ENCODE measurements at regions not wholly inside any gene's neighbourhood (a gene's known extent, or its start where the extent isn't known, plus 50 kb on each side); places are given as distances from the start of the nearest gene placed in this dataset.

DNA sequence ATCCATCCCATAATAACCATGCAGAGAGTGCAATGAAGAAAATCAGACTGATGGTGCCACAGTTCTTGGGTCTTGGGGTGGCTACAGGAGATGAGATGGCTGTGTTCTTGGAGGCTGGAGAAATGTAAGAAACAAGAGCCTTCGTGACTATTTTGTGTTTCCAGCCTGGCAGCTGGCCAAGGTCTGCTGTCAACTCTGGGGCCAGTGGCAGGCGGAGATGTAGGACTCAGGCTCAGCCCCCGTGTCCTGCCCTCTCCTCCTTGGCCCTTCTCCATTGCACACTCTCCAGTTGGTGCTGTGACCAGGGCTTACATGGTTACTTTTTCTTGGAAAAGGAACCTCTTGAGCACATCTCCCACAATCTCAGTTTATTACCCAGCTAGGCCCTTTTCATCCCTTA, 235.4 kb downstream of the DMRT2 start:
- intact Hi-C loops (cut with micrococcal nuclease) = no loop called here
- Histone ChIP-seq H3K4me2 (ENCODE audit: low read length) (no peak overlapping the region), H3K36me3 (ENCODE audit: low read depth, low read length) (no peaks in the 10 kb centered on the region), H3K9me3 (ENCODE audit: low read length) (no peaks in the 10 kb centered on the region), H3K27ac (ENCODE audit: low read length) (no peak overlapping the region), H3K4me3 (ENCODE audit: low read length) (no peak overlapping the region), H2AFZ (ENCODE audit: low read length) (no peak overlapping the region), H3K27me3 (ENCODE audit: low read length) (no peaks in the 10 kb centered on the region), H3F3A (ENCODE audit: low read length, unreplicated experiment) (no peaks in the 10 kb centered on the region), H4K20me1 (ENCODE audit: low read length) (no peaks in the 10 kb centered on the region), H3K9ac (ENCODE audit: low read length) (no peak overlapping the region), H3K9me2 (replicated peaks; ENCODE audit: low read length) (no peaks in the 10 kb centered on the region), H3K79me2 (ENCODE audit: low read length) (no peaks in the 10 kb centered on the region), H3K4me1 (ENCODE audit: insufficient read depth, low read length) (no peaks in the 10 kb centered on the region)
- BruUV-seq (replicated peaks) = no TSS peak
- ChIA-PET CTCF (no interaction called here), POLR2A (ENCODE audit: unreplicated experiment) (no interaction called here)
- TF ChIP-seq, protein P1, sequence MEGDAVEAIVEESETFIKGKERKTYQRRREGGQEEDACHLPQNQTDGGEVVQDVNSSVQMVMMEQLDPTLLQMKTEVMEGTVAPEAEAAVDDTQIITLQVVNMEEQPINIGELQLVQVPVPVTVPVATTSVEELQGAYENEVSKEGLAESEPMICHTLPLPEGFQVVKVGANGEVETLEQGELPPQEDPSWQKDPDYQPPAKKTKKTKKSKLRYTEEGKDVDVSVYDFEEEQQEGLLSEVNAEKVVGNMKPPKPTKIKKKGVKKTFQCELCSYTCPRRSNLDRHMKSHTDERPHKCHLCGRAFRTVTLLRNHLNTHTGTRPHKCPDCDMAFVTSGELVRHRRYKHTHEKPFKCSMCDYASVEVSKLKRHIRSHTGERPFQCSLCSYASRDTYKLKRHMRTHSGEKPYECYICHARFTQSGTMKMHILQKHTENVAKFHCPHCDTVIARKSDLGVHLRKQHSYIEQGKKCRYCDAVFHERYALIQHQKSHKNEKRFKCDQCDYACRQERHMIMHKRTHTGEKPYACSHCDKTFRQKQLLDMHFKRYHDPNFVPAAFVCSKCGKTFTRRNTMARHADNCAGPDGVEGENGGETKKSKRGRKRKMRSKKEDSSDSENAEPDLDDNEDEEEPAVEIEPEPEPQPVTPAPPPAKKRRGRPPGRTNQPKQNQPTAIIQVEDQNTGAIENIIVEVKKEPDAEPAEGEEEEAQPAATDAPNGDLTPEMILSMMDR (conservative IDR thresholded peaks at IDR 0.05; ENCODE audit: low read depth, low read length) = no peak
- TF ChIP-seq EZH2phosphoT487 (IDR thresholded peaks at IDR 0.05; ENCODE audit: borderline replicate concordance, low read length) (no peak), EZH2 (IDR thresholded peaks at IDR 0.05; ENCODE audit: low read length, unreplicated experiment) (no peak)
- ATAC-seq (no peak), DNase-seq (no peak)

- H3K27me3 ChIP-seq (ENCODE audit: low read length) = no peaks in the 10 kb centered on the region
- no peak overlapping the region for H3K4me2 ChIP-seq (ENCODE audit: low read length)
- no peaks in the 10 kb centered on the region for H3K9me2 ChIP-seq (replicated peaks; ENCODE audit: low read length)
- H3K36me3 ChIP-seq (ENCODE audit: low read depth, low read length) = no peaks in the 10 kb centered on the region
- H3K4me1 ChIP-seq (ENCODE audit: insufficient read depth, low read length) = peaks cover 19% of the 10 kb centered on the region; the same call in 1 of the 2 replicates
- ATAC-seq (no peak), DNase-seq (no peak)
- no peak overlapping the region for H3K27ac ChIP-seq (ENCODE audit: low read length)
- ChIA-PET CTCF (no interaction called here), POLR2A (ENCODE audit: unreplicated experiment) (no interaction called here)
- no peaks in the 10 kb centered on the region for H3K79me2 ChIP-seq (ENCODE audit: low read length)
- BruUV-seq (replicated peaks) = no TSS peak
- no peaks in the 10 kb centered on the region for H3F3A ChIP-seq (ENCODE audit: low read length, unreplicated experiment)
- H4K20me1 ChIP-seq (ENCODE audit: low read length) = no peaks in the 10 kb centered on the region
- intact Hi-C loops (cut with micrococcal nuclease) = loop anchor here (5.0 kb wide), 1 partner anchor 85 kb away; no protein-coding TSS in a partner anchor
- no peak overlapping the region for H2AFZ ChIP-seq (ENCODE audit: low read length)
- no peak for TF ChIP-seq EZH2phosphoT487 (IDR thresholded peaks at IDR 0.05; ENCODE audit: borderline replicate concordance, low read length)
- TF ChIP-seq, protein P1 (conservative IDR thresholded peaks at IDR 0.05; ENCODE audit: low read depth, low read length) = no peak
- no peak for TF ChIP-seq EZH2 (IDR thresholded peaks at IDR 0.05; ENCODE audit: low read length, unreplicated experiment)
- H3K4me3 ChIP-seq (ENCODE audit: low read length) = no peak overlapping the region
- no peak overlapping the region for H3K9ac ChIP-seq (ENCODE audit: low read length)
- H3K9me3 ChIP-seq (ENCODE audit: low read length) = no peaks in the 10 kb centered on the region
Measured at GRCh38 chr9:1292384-1292783, 242.2 kb downstream of the DMRT2 start.

- peak overlapping the region; percentile 28 for H3K27ac ChIP-seq (ENCODE audit: low read length)
- H3K9me2 ChIP-seq (replicated peaks; ENCODE audit: low read length) = no peaks in the 10 kb centered on the region
- DNase-seq (peak; percentile 46), ATAC-seq (peak; percentile 84)
- H3F3A ChIP-seq (ENCODE audit: low read length, unreplicated experiment) = no peaks in the 10 kb centered on the region
- intact Hi-C loops (cut with micrococcal nuclease) = loop anchor here (5.0 kb wide), 1 partner anchor 87 kb away; no protein-coding TSS in a partner anchor
- H4K20me1 ChIP-seq (ENCODE audit: low read length) = no peaks in the 10 kb centered on the region
- no peaks in the 10 kb centered on the region for H3K27me3 ChIP-seq (ENCODE audit: low read length)
- CTCF ChIA-PET = no interaction called here
- no peak overlapping the region for H3K9ac ChIP-seq (ENCODE audit: low read length)
- no peak overlapping the region for H3K4me2 ChIP-seq (ENCODE audit: low read length)
- H3K4me1 ChIP-seq (ENCODE audit: insufficient read depth, low read length) = peaks cover 19% of the 10 kb centered on the region; the same call in 1 of the 2 replicates
- no peak overlapping the region for H2AFZ ChIP-seq (ENCODE audit: low read length)
- TF ChIP-seq EZH2phosphoT487 (IDR thresholded peaks at IDR 0.05; ENCODE audit: borderline replicate concordance, low read length) (no peak), EZH2 (IDR thresholded peaks at IDR 0.05; ENCODE audit: low read length, unreplicated experiment) (no peak)
- TF ChIP-seq, protein P1 (conservative IDR thresholded peaks at IDR 0.05; ENCODE audit: low read depth, low read length) = no peak
- POLR2A ChIA-PET (ENCODE audit: unreplicated experiment) = no interaction called here
- no peak overlapping the region for H3K4me3 ChIP-seq (ENCODE audit: low read length)
- H3K9me3 ChIP-seq (ENCODE audit: low read length) = no peaks in the 10 kb centered on the region
- no peaks in the 10 kb centered on the region for H3K79me2 ChIP-seq (ENCODE audit: low read length)
- no TSS peak for BruUV-seq (replicated peaks)
- no peaks in the 10 kb centered on the region for H3K36me3 ChIP-seq (ENCODE audit: low read depth, low read length)
Measured at GRCh38 chr9:1294641-1295258, 244.6 kb downstream of the DMRT2 start.
